H1 (cell line): ENCODE measurements at regions not wholly inside any gene's neighbourhood (a gene's known extent, or its start where the extent isn't known, plus 50 kb on each side); places are given as distances from the start of the nearest gene placed in this dataset.

Experiments used
- CTCF ChIA-PET: fragments of 300-600 bp; sonication (Branson Sonifier 250); formaldehyde crosslinking; loops from one replicate; lab custom pipeline; 2021; ENCODE audit not compliant: partially characterized antibody; lab: Charles Lee
- POLR2A ChIA-PET: fragments of 300-600 bp; sonication (Branson Sonifier 250); formaldehyde crosslinking; loops from one replicate; lab custom pipeline; 2021; ENCODE audit warnings: inconsistent platforms; ENCODE audit not compliant: partially characterized antibody; lab: Charles Lee
- DNase-seq, 2 experiments: peaks; one replicate each; pipeline versions ENCODE4 v3.0.0 to v3.0.0-alpha.2; 2010 to 2022; ENCODE audit warnings: low spot score in 2 of 2, low read depth in 1 of 2, mixed read lengths in 1 of 2
- FAIRE-seq: peaks from 2 replicates; lab custom pipeline; 2011; peaks lifted over from hg19 to GRCh38; lab: Jason Lieb, UNC
- H2AFZ ChIP-seq: 2 replicates; pipeline ENCODE4 v1.8.1; 2012; ENCODE audit warnings: low read length, inconsistent platforms
- H2AK5ac ChIP-seq: 2 replicates; pipeline ENCODE4 v1.6.1; 2013; ENCODE audit warnings: low read depth, low read length
- H2BK120ac ChIP-seq: replicated peaks from 2 replicates; pipeline ENCODE3; 2013; ENCODE audit warnings: low read depth, low read length, inconsistent platforms
- H2BK12ac ChIP-seq: 2 replicates; pipeline ENCODE4 v1.6.1; 2013; ENCODE audit warnings: low read depth, low read length
- H2BK15ac ChIP-seq: 2 replicates; pipeline ENCODE4 v1.6.1; 2013; ENCODE audit warnings: low read length
- H2BK20ac ChIP-seq: 2 replicates; pipeline ENCODE4 v1.6.1; 2013; ENCODE audit warnings: low read length
- H2BK5ac ChIP-seq: 2 replicates; pipeline ENCODE4 v1.6.1; 2013; ENCODE audit warnings: low read depth, low read length
- H3K14ac ChIP-seq: 2 replicates; pipeline ENCODE4 v1.6.1; 2013; ENCODE audit warnings: inconsistent platforms; ENCODE audit not compliant: insufficient read length
- H3K18ac ChIP-seq: 2 replicates; pipeline ENCODE4 v1.6.1; 2013; ENCODE audit warnings: low read length; ENCODE audit errors: extremely low read depth
- H3K23ac ChIP-seq: 2 replicates; pipeline ENCODE4 v1.6.1; 2013; ENCODE audit warnings: inconsistent platforms; ENCODE audit not compliant: insufficient read length
- H3K23me2 ChIP-seq: 2 replicates; pipeline ENCODE4 v1.6.1; 2013; ENCODE audit warnings: low read depth, low read length
- H3K27ac ChIP-seq: 2 replicates; pipeline ENCODE4 v1.6.1; 2011; ENCODE audit warnings: low read depth, low read length, inconsistent platforms
- H3K27me3 ChIP-seq, 4 experiments: replicated peaks in 1 of 4; 1 replicate in 1 of 4; 2 replicates in 3 of 4; pipeline versions ENCODE4 v1.6.1 to v1.8.1; 2011 to 2013; ENCODE audit warnings: low read length in 3 of 4, mild to moderate bottlenecking in 3 of 4, inconsistent platforms in 2 of 4, mixed read lengths in 2 of 4, moderate library complexity in 1 of 4; ENCODE audit not compliant: control insufficient read depth in 3 of 4, insufficient read depth in 3 of 4; ENCODE audit errors: extremely low read depth in 1 of 4
- H3K36me3 ChIP-seq, 4 experiments: 2 replicates each; pipeline versions ENCODE4 v1.6.1 to v1.8.1; 2011 to 2013; ENCODE audit warnings: mild to moderate bottlenecking in 4 of 4, low read length in 3 of 4, moderate library complexity in 2 of 4, control low read depth in 1 of 4, inconsistent platforms in 1 of 4; ENCODE audit not compliant: insufficient read depth in 4 of 4, control insufficient read depth in 2 of 4
- H3K4ac ChIP-seq: replicated peaks from 2 replicates; pipeline ENCODE3; 2013; ENCODE audit warnings: low read length, low read depth, mixed read lengths, inconsistent platforms; ENCODE audit not compliant: insufficient read length
- H3K4me1 ChIP-seq, 4 experiments: replicated peaks in 1 of 4; 1 replicate in 1 of 4; 2 replicates in 3 of 4; pipeline versions ENCODE4 v1.6.1 to v1.8.1; 2011 to 2013; ENCODE audit warnings: low read length in 3 of 4, inconsistent platforms in 2 of 4, mixed read lengths in 1 of 4; ENCODE audit not compliant: insufficient read depth in 4 of 4, control insufficient read depth in 3 of 4
- H3K4me2 ChIP-seq, 2 experiments: 2 replicates each; pipeline versions ENCODE4 v1.6.1 to v1.8.1; 2011 to 2013; ENCODE audit warnings: low read depth in 2 of 2, low read length in 2 of 2, control low read depth in 1 of 2, inconsistent platforms in 1 of 2, mild to moderate bottlenecking in 1 of 2; ENCODE audit not compliant: insufficient read depth in 1 of 2
- H3K4me3 ChIP-seq, 4 experiments: fragments of 200-600, 300-600 bp in 1 of 4; sonication (generic), shearing (Covaris generic), sonication (Bioruptor Twin) in 1 of 4; 2 replicates each; pipeline versions ENCODE4 v1.5.1 to v1.8.1; 2011 to 2016; ENCODE audit warnings: low read length in 4 of 4, low read depth in 3 of 4, control low read depth in 2 of 4, inconsistent platforms in 2 of 4, mild to moderate bottlenecking in 2 of 4, mixed read lengths in 1 of 4, moderate library complexity in 1 of 4; ENCODE audit not compliant: insufficient read depth in 2 of 4; ENCODE audit errors: extremely low read depth in 1 of 4
- H3K56ac ChIP-seq: replicated peaks from 2 replicates; pipeline ENCODE3; 2013; ENCODE audit warnings: low read depth, mild to moderate bottlenecking, mixed read lengths, low read length, inconsistent platforms; ENCODE audit not compliant: insufficient read length
- H3K79me1 ChIP-seq: 2 replicates; pipeline ENCODE4 v1.6.1; 2013; ENCODE audit warnings: low read depth, low read length, control low read depth
- H3K79me2 ChIP-seq, 2 experiments: 2 replicates each; pipeline versions ENCODE4 v1.6.1 to v1.8.1; 2012 to 2013; ENCODE audit warnings: low read length in 2 of 2, mild to moderate bottlenecking in 2 of 2, inconsistent platforms in 1 of 2; ENCODE audit not compliant: insufficient read depth in 2 of 2, control insufficient read depth in 1 of 2
- H3K9ac ChIP-seq, 4 experiments: replicated peaks in 1 of 4; 1 replicate in 1 of 4; 2 replicates in 3 of 4; pipeline versions ENCODE4 v1.6.1 to v1.8.1; 2011 to 2013; ENCODE audit warnings: low read depth in 3 of 4, low read length in 3 of 4, control low read depth in 2 of 4, mild to moderate bottlenecking in 2 of 4, moderate library complexity in 2 of 4, inconsistent platforms in 1 of 4; ENCODE audit errors: extremely low read depth in 1 of 4
- H3K9me3 ChIP-seq, 2 experiments: 2 replicates each; pipeline versions ENCODE4 v1.6.1 to v1.8.1; 2012 to 2013; ENCODE audit warnings: mild to moderate bottlenecking in 2 of 2, moderate library complexity in 2 of 2, control low read depth in 1 of 2, inconsistent platforms in 1 of 2, low read depth in 1 of 2, low read length in 1 of 2, mixed read lengths in 1 of 2; ENCODE audit not compliant: insufficient read depth in 2 of 2
- H4K20me1 ChIP-seq, 2 experiments: replicated peaks in 1 of 2; 2 replicates each; pipeline versions ENCODE3 to v1.8.1; 2011 to 2013; ENCODE audit warnings: inconsistent platforms in 2 of 2, low read length in 2 of 2, mild to moderate bottlenecking in 1 of 2; ENCODE audit not compliant: insufficient read depth in 2 of 2, control insufficient read depth in 1 of 2
- H4K5ac ChIP-seq: 2 replicates; pipeline ENCODE4 v1.6.1; 2013; ENCODE audit warnings: low read length, low read depth, mixed read lengths, inconsistent platforms; ENCODE audit not compliant: insufficient read length
- H4K8ac ChIP-seq: 2 replicates; pipeline ENCODE4 v1.8.0; 2013; ENCODE audit warnings: mild to moderate bottlenecking, moderate library complexity, low read length, inconsistent platforms; ENCODE audit not compliant: insufficient read depth; ENCODE audit errors: extremely low read depth
- H4K91ac ChIP-seq: replicated peaks from 2 replicates; pipeline ENCODE3; 2013; ENCODE audit warnings: low read length, mixed read lengths, inconsistent platforms; ENCODE audit not compliant: insufficient read length
- CTBP2 ChIP-seq: IDR thresholded peaks from 2 replicates; pipeline ENCODE4 v1.7.0; 2011; ENCODE audit warnings: borderline replicate concordance, mild to moderate bottlenecking, moderate library complexity, mixed read lengths, low read length; ENCODE audit not compliant: insufficient read depth, insufficient read length
- POLR2A ChIP-seq, 2 experiments: IDR thresholded peaks; 1 replicate in 1 of 2; 2 replicates in 1 of 2; pipeline ENCODE4 v1.6.1; 2011; ENCODE audit warnings: low read depth in 2 of 2, low read length in 2 of 2, mild to moderate bottlenecking in 2 of 2; ENCODE audit errors: control extremely low read depth in 1 of 2
- WGBS, 2 experiments: shearing (Covaris generic) in 1 of 2; methylation state at CpG; one replicate each; pipeline versions ENCODE4 v1.1.6 to v1.1.7; 2013 to 2015; ENCODE audit warnings: low lambda C conversion rate in 2 of 2, mixed read lengths in 2 of 2, inconsistent platforms in 1 of 2, low coverage in 1 of 2, missing lambda C conversion rate in 1 of 2; ENCODE audit not compliant: insufficient replicate concordance in 2 of 2, insufficient coverage in 1 of 2, insufficient read length in 1 of 2; ENCODE audit errors: extremely low coverage in 1 of 2, missing lambda C conversion rate in 1 of 2; 5-methylcytosine and 5-hydroxymethylcytosine counted together

GRCh38 chrX:15170927-15171326 lies 99.0 kb downstream of the ASB9 start:
- H2BK15ac ChIP-seq, result no peak overlapping the region
- no peaks in the 10 kb centered on the region for H3K9me3 ChIP-seq
- no peak overlapping the region for H3K14ac ChIP-seq
- no peaks in the 10 kb centered on the region for H4K20me1 ChIP-seq
- H2BK120ac ChIP-seq, result no peak overlapping the region
- CTCF ChIA-PET, result no interaction called here
- H2BK20ac ChIP-seq, result no peak overlapping the region
- no peak overlapping the region for H3K23ac ChIP-seq
- H2AFZ ChIP-seq, result no peak overlapping the region
- 85% methylated on average over 2 of the region's 2 CpGs; no CpG with 5 or more reads in 1 of the 2 experiments for WGBS, 2 experiments
- H3K27ac ChIP-seq, result no peak overlapping the region
- no peaks in the 10 kb centered on the region for H3K36me3 ChIP-seq
- POLR2A ChIA-PET, result no interaction called here
- H4K8ac ChIP-seq, result no peak overlapping the region
- no peak overlapping the region for H3K4me3 ChIP-seq
- H3K27me3 ChIP-seq, result no peaks in the 10 kb centered on the region
- H3K79me1 ChIP-seq, result no peaks in the 10 kb centered on the region
- no peak overlapping the region for H3K9ac ChIP-seq
- H3K18ac ChIP-seq, result no peak overlapping the region
- no peak overlapping the region for H4K91ac ChIP-seq
- no peak overlapping the region for H3K4ac ChIP-seq
- DNase-seq, result no peak
- H3K4me1 ChIP-seq, result no peaks in the 10 kb centered on the region
- H3K23me2 ChIP-seq, result no peaks in the 10 kb centered on the region
- H3K56ac ChIP-seq, result no peak overlapping the region
- TF ChIP-seq CTBP2 (no peak), POLR2A (IDR thresholded peaks at IDR 0.05; ENCODE audit: control extremely low read depth in 1 of 2, low read depth in 2 of 2, low read length in 2 of 2) (no peak)
- H3K4me2 ChIP-seq, result no peak overlapping the region
- H2AK5ac ChIP-seq, result no peak overlapping the region
- no peak overlapping the region for H4K5ac ChIP-seq
- H3K79me2 ChIP-seq, result no peaks in the 10 kb centered on the region
- H2BK12ac ChIP-seq, result no peak overlapping the region
- no peak overlapping the region for H2BK5ac ChIP-seq
- FAIRE-seq, result no peak
